Progenitor cell of endocrine pancreas (in vitro differentiated cells): ENCODE measurements at regions not wholly inside any gene's neighbourhood (a gene's known extent, or its start where the extent isn't known, plus 50 kb on each side); places are given as distances from the start of the nearest gene placed in this dataset.
"Not testable (repeated sequence)": the region's sequence is repeated elsewhere in the genome, so short reads cannot be mapped to it uniquely, and the experiment has no call there.

Experiments
- DNase-seq: peaks from one replicate; pipeline ENCODE4 v3.0.0; 2021; ENCODE audit warnings: low spot score; ENCODE audit not compliant: unreplicated experiment
- H3K27ac Mint-ChIP-seq: 2 replicates; pipeline ENCODE4 v1.8.0; 2021; ENCODE audit warnings: mild to moderate bottlenecking, moderate library complexity, mixed read lengths
- H3K27me3 Mint-ChIP-seq: 2 replicates; pipeline ENCODE4 v1.8.0; 2021; ENCODE audit warnings: mixed read lengths
- H3K36me3 Mint-ChIP-seq: 2 replicates; pipeline ENCODE4 v1.8.0; 2022; ENCODE audit warnings: mixed read lengths; ENCODE audit not compliant: insufficient read depth
- H3K4me1 Mint-ChIP-seq: 2 replicates; pipeline ENCODE4 v1.8.0; 2021; ENCODE audit warnings: low read depth, mixed read lengths
- H3K4me3 Mint-ChIP-seq: 2 replicates; pipeline ENCODE4 v1.8.0; 2021; ENCODE audit warnings: low read depth, mild to moderate bottlenecking, moderate library complexity, mixed read lengths
- H3K9me3 Mint-ChIP-seq: 2 replicates; pipeline ENCODE4 v1.8.0; 2021; ENCODE audit warnings: low read depth, mixed read lengths
- CTCF ChIP-seq: fragments of 200-600 bp; sonication (generic); IDR thresholded peaks from one replicate; pipeline ENCODE4 v1.5.0; 2021; ENCODE audit warnings: antibody characterized with exemption, mild to moderate bottlenecking; ENCODE audit not compliant: unreplicated experiment

- Mint-ChIP-seq H3K36me3 (no peaks in the 10 kb centered on the region), H3K27ac (no peak overlapping the region), H3K27me3 (peaks cover 13% of the 10 kb centered on the region), H3K4me3 (no peak overlapping the region), H3K9me3 (no peaks in the 10 kb centered on the region), H3K4me1 (no peaks in the 10 kb centered on the region)
- no peak for DNase-seq
- no peak for TF ChIP-seq CTCF
These were observed 99.0 kb upstream of the FOXQ1 start for GRCh38 chr6:1212919-1213318.

- H3K36me3 Mint-ChIP-seq, H3K4me1 Mint-ChIP-seq, H3K27ac Mint-ChIP-seq, H3K4me3 Mint-ChIP-seq, H3K9me3 Mint-ChIP-seq, DNase-seq: not testable (repeated sequence)
- peaks cover 14% of the 10 kb centered on the region for H3K27me3 Mint-ChIP-seq
These were observed 99.8 kb upstream of the FOXQ1 start for GRCh38 chr6:1212138-1212537.

GRCh38 chr6:1210631-1211030 lies 101.3 kb upstream of the FOXQ1 start:
- H3K4me1 Mint-ChIP-seq, DNase-seq, H3K27ac Mint-ChIP-seq, H3K4me3 Mint-ChIP-seq, H3K36me3 Mint-ChIP-seq, H3K9me3 Mint-ChIP-seq: not testable (repeated sequence)
- H3K27me3 Mint-ChIP-seq, result peaks cover 25% of the 10 kb centered on the region

GRCh38 chr6:1208876-1209275 lies 103.0 kb upstream of the FOXQ1 start:
- Mint-ChIP-seq H3K36me3 (no peaks in the 10 kb centered on the region), H3K4me1 (no peaks in the 10 kb centered on the region), H3K27ac (no peak overlapping the region), H3K9me3 (no peaks in the 10 kb centered on the region), H3K27me3 (peaks cover 34% of the 10 kb centered on the region), H3K4me3 (no peak overlapping the region)
- no peak for TF ChIP-seq CTCF
- DNase-seq, result no peak

- no peak for DNase-seq
- Mint-ChIP-seq H3K27me3 (peaks cover 54% of the 10 kb centered on the region), H3K4me3 (no peak overlapping the region), H3K36me3 (no peaks in the 10 kb centered on the region), H3K27ac (no peak overlapping the region), H3K9me3 (no peaks in the 10 kb centered on the region), H3K4me1 (peaks cover 3% of the 10 kb centered on the region)
- TF ChIP-seq CTCF, result no peak
These were observed 108.4 kb upstream of the FOXQ1 start for GRCh38 chr6:1203546-1203945.

- H3K4me1 Mint-ChIP-seq, result peaks cover 3% of the 10 kb centered on the region
- peaks cover 45% of the 10 kb centered on the region for H3K27me3 Mint-ChIP-seq
- no peak for TF ChIP-seq CTCF
- no peak overlapping the region for H3K27ac Mint-ChIP-seq
- no peak overlapping the region for H3K4me3 Mint-ChIP-seq
- H3K36me3 Mint-ChIP-seq, result no peaks in the 10 kb centered on the region
- H3K9me3 Mint-ChIP-seq, result no peaks in the 10 kb centered on the region
- no peak for DNase-seq
These were observed 109.7 kb upstream of the FOXQ1 start for GRCh38 chr6:1202201-1202600.
